ENCODE measurements at regions not wholly inside any gene's neighbourhood (a gene's known extent, or its start where the extent isn't known, plus 50 kb on each side); places are given as distances from the start of the nearest gene placed in this dataset.

- no peak for TF ChIP-seq CTCF (IDR thresholded peaks at IDR 0.05; ENCODE audit: low read length)
- no peak for TF ChIP-seq EZH2 (optimal IDR thresholded peaks at IDR 0.05; ENCODE audit: low read depth, low read length)
Measured at GRCh38 chr6:144641286-144641685, 356.2 kb downstream of the UTRN start.
